GM12878 (cell line): ENCODE measurements at regions not wholly inside any gene's neighbourhood (a gene's known extent, or its start where the extent isn't known, plus 50 kb on each side); places are given as distances from the start of the nearest gene placed in this dataset.
A peak's percentile ranks its signal among the peaks of the same experiment; 100 is the strongest.

Experiments
- BCL11A ChIP-seq: IDR thresholded peaks from 2 replicates; pipeline ENCODE4 v1.6.1; 2011; ENCODE audit warnings: low read depth, low read length
- BCL3 ChIP-seq: IDR thresholded peaks from 2 replicates; pipeline ENCODE4 v1.6.1; 2011; ENCODE audit warnings: borderline replicate concordance, low read depth, mild to moderate bottlenecking, moderate library complexity, low read length; ENCODE audit not compliant: insufficient read depth, poor library complexity, severe bottlenecking
- BRCA1 ChIP-seq: IDR thresholded peaks from 2 replicates; pipeline ENCODE4 v1.6.1; 2011; ENCODE audit warnings: low read depth, low read length, improper control_type of control experiment
- DPF2 ChIP-seq: fragments of 450-650 bp; IDR thresholded peaks from 2 replicates; pipeline ENCODE4 v1.6.1; 2017; ENCODE audit warnings: mild to moderate bottlenecking
- E2F4 ChIP-seq: IDR thresholded peaks from 2 replicates; pipeline ENCODE4 v1.6.1; 2012; ENCODE audit warnings: low read depth, low read length, improper control_type of control experiment
- HSF1 ChIP-seq: fragments of 150-350 bp; IDR thresholded peaks from 2 replicates; pipeline ENCODE4 v1.6.1; 2014; ENCODE audit warnings: mild to moderate bottlenecking, low read depth, low read length
- IKZF1 ChIP-seq: fragments of 450-650 bp; conservative IDR thresholded peaks from 2 replicates; pipeline ENCODE4 v1.6.1; 2017; ENCODE audit warnings: antibody characterized with exemption, mild to moderate bottlenecking
- MEF2B ChIP-seq: fragments of 450-650 bp; IDR thresholded peaks from 2 replicates; pipeline ENCODE4 v1.6.1; 2018; ENCODE audit warnings: mild to moderate bottlenecking, moderate library complexity; ENCODE audit not compliant: partially characterized antibody, poor library complexity, severe bottlenecking
- MTA2 ChIP-seq: fragments of 450-650 bp; IDR thresholded peaks from 2 replicates; pipeline ENCODE4 v1.6.1; 2016; ENCODE audit warnings: low read depth, mild to moderate bottlenecking, moderate library complexity
- NKRF ChIP-seq: fragments of 450-650 bp; conservative IDR thresholded peaks from 2 replicates; pipeline ENCODE4 v1.6.1; 2017; ENCODE audit warnings: mild to moderate bottlenecking, moderate library complexity
- NR2C2 ChIP-seq: IDR thresholded peaks from 2 replicates; pipeline ENCODE4 v1.6.1; 2011; ENCODE audit warnings: borderline replicate concordance, low read depth; ENCODE audit not compliant: control insufficient read depth, insufficient read length
- PAX8 ChIP-seq: fragments of 450-650 bp; IDR thresholded peaks from 2 replicates; pipeline ENCODE4 v1.6.1; 2017; ENCODE audit warnings: mild to moderate bottlenecking, moderate library complexity
- PKNOX1 ChIP-seq: fragments of 450-650 bp; IDR thresholded peaks from 2 replicates; pipeline ENCODE4 v1.6.1; 2016; ENCODE audit warnings: mild to moderate bottlenecking
- POLR2AphosphoS5 ChIP-seq: IDR thresholded peaks from 2 replicates; pipeline ENCODE4 v1.6.1; 2011; ENCODE audit warnings: mild to moderate bottlenecking, low read length, inconsistent platforms
- RAD21 ChIP-seq: IDR thresholded peaks from 2 replicates; pipeline ENCODE4 v1.6.1; 2011; ENCODE audit warnings: mild to moderate bottlenecking, low read depth, low read length, moderate library complexity; ENCODE audit not compliant: insufficient read depth
- RFX5 ChIP-seq: IDR thresholded peaks from 2 replicates; pipeline ENCODE4 v1.6.1; 2011; ENCODE audit warnings: low read depth, low read length, improper control_type of control experiment
- RUNX3 ChIP-seq: IDR thresholded peaks from 2 replicates; pipeline ENCODE4 v1.6.1; 2012; ENCODE audit warnings: low read length, inconsistent platforms
- SMAD1 ChIP-seq: fragments of 450-650 bp; IDR thresholded peaks from 2 replicates; pipeline ENCODE4 v1.6.1; 2018; ENCODE audit warnings: mild to moderate bottlenecking, low read depth; ENCODE audit not compliant: partially characterized antibody
- SMAD5 ChIP-seq: IDR thresholded peaks from 2 replicates; pipeline ENCODE4 v1.6.1; 2016; ENCODE audit warnings: antibody characterized with exemption, low read depth
- SP1 ChIP-seq: IDR thresholded peaks from one replicate; pipeline ENCODE4 v1.6.1; 2011; ENCODE audit warnings: low read depth, low read length
- SREBF1 ChIP-seq: IDR thresholded peaks from 2 replicates; pipeline ENCODE4 v1.6.1; 2012; ENCODE audit warnings: mild to moderate bottlenecking, low read length
- SUZ12 ChIP-seq: fragments of 200-600 bp; sonication (generic); IDR thresholded peaks from one replicate; pipeline ENCODE4 v1.6.1; 2018; ENCODE audit warnings: antibody characterized with exemption, mild to moderate bottlenecking; ENCODE audit not compliant: unreplicated experiment
- TCF12 ChIP-seq: IDR thresholded peaks from 2 replicates; pipeline ENCODE4 v1.6.1; 2011; ENCODE audit warnings: low read depth, mild to moderate bottlenecking, low read length
- TCF3 ChIP-seq: IDR thresholded peaks from 2 replicates; pipeline ENCODE4 v1.6.1; 2012; ENCODE audit warnings: low read depth, mild to moderate bottlenecking, low read length, borderline replicate concordance; ENCODE audit not compliant: insufficient read depth
- TCF7 ChIP-seq: IDR thresholded peaks from 2 replicates; pipeline ENCODE4 v1.6.1; 2014; ENCODE audit warnings: antibody characterized with exemption, borderline replicate concordance

GRCh38 chr20:19026121-19026878 is 186.1 kb upstream of the SLC24A3 start (continued):
- TF ChIP-seq NKRF (no peak), BCL3 (peak; percentile 38), PKNOX1 (no peak), TCF12 (peak; percentile 93), RAD21 (peak; percentile 8; the same call in 1 of the 2 replicates), SREBF1 (no peak), SMAD5 (no peak), NR2C2 (no peak), RFX5 (no peak), IKZF1 (peak; percentile 52; the same call in 1 of the 2 replicates), HSF1 (no peak), POLR2AphosphoS5 (no peak), BCL11A (peak; percentile 72), DPF2 (peak; percentile 63; the same call in 1 of the 2 replicates), SP1 (peak; percentile 10), MTA2 (peak; percentile 35; the same call in 1 of the 2 replicates), MEF2B (peak; percentile 58), BRCA1 (no peak), PAX8 (no peak), E2F4 (no peak), SMAD1 (no peak), RUNX3 (peak; percentile 89), TCF3 (peak; percentile 53; the same call in 1 of the 2 replicates), SUZ12 (no peak), TCF7 (no peak)
